Natural killer cell treated with Interleukin-12 subunit alpha and Interleukin-12 subunit beta and Interleukin-15 and Interleukin-18, amount 100 ng/mL, for 72 hours (primary cell): ENCODE measurements at regions not wholly inside any gene's neighbourhood (a gene's known extent, or its start where the extent isn't known, plus 50 kb on each side); places are given as distances from the start of the nearest gene placed in this dataset.

Experiments used
- ATAC-seq, 2 donors: fragments of 150-1000 bp; cut with Tn5 transposase in 1 of 2; sonication (Bioruptor Pico), chemical (Tn5 transposase) in 1 of 2; 2 replicates each; pipeline ENCODE4 v1.10.0; 2021
- DNase-seq: peaks from one replicate; pipeline ENCODE4 v3.0.0; 2022; ENCODE audit warnings: low spot score
- H3K27ac Mint-ChIP-seq, 2 donors: 1 replicate in 1 of 2; 2 replicates in 1 of 2; pipeline ENCODE4 v1.8.0; 2022; ENCODE audit warnings: mixed read lengths in 2 of 2, mild to moderate bottlenecking in 1 of 2, moderate library complexity in 1 of 2
- H3K27me3 Mint-ChIP-seq, 2 donors: 1 replicate in 1 of 2; 2 replicates in 1 of 2; pipeline ENCODE4 v1.8.0; 2022; ENCODE audit warnings: mixed read lengths in 2 of 2
- H3K36me3 Mint-ChIP-seq: one replicate; pipeline ENCODE4 v1.8.0; 2022; ENCODE audit warnings: mixed read lengths
- H3K4me1 Mint-ChIP-seq, 2 donors: 1 replicate in 1 of 2; 2 replicates in 1 of 2; pipeline ENCODE4 v1.8.0; 2022; ENCODE audit warnings: low read depth in 2 of 2, mixed read lengths in 2 of 2, mild to moderate bottlenecking in 1 of 2
- H3K4me3 Mint-ChIP-seq: one replicate; pipeline ENCODE4 v1.8.0; 2022; ENCODE audit warnings: mixed read lengths
- H3K9me3 Mint-ChIP-seq: 2 replicates; pipeline ENCODE4 v1.8.0; 2022; ENCODE audit warnings: mixed read lengths

- Mint-ChIP-seq H3K27me3 (peaks cover 0 to 3% of the 10 kb centered on the region in 2 donors), H3K27ac (no peak overlapping the region), H3K4me1 (no peaks in the 10 kb centered on the region), H3K36me3 (no peaks in the 10 kb centered on the region), H3K9me3 (no peaks in the 10 kb centered on the region), H3K4me3 (no peak overlapping the region)
- ATAC-seq, result no peak
- DNase-seq, result no peak
Measured at GRCh38 chr12:114237230-114237629, 168.7 kb downstream of the TBX5 start.

GRCh38 chr12:114232187-114232586 is 173.8 kb downstream of the TBX5 start:
- ATAC-seq (no peak), DNase-seq (no peak)
- no peak overlapping the region for H3K4me3 Mint-ChIP-seq
- H3K4me1 Mint-ChIP-seq, result no peaks in the 10 kb centered on the region
- no peaks in the 10 kb centered on the region for H3K9me3 Mint-ChIP-seq
- no peaks in the 10 kb centered on the region for H3K27me3 Mint-ChIP-seq
- no peaks in the 10 kb centered on the region for H3K36me3 Mint-ChIP-seq
- no peak overlapping the region for H3K27ac Mint-ChIP-seq

- ATAC-seq, result no peak
- no peak overlapping the region for H3K4me3 Mint-ChIP-seq
Measured at GRCh38 chr12:114229150-114229549, 176.8 kb downstream of the TBX5 start.

GRCh38 chr12:114226241-114226928 is 179.6 kb downstream of the TBX5 start:
- no peak for ATAC-seq
- Mint-ChIP-seq H3K4me1 (no peaks in the 10 kb centered on the region), H3K4me3 (no peak overlapping the region), H3K9me3 (peaks cover 7% of the 10 kb centered on the region), H3K36me3 (no peaks in the 10 kb centered on the region), H3K27ac (no peak overlapping the region), H3K27me3 (peaks cover 17 to 25% of the 10 kb centered on the region in 2 donors)
- no peak for DNase-seq

More at GRCh38 chr12:114229150-114229549, 176.8 kb downstream of the TBX5 start:
- Mint-ChIP-seq H3K27me3 (peaks cover 5 to 10% of the 10 kb centered on the region in 2 donors), H3K36me3 (no peaks in the 10 kb centered on the region), H3K27ac (no peak overlapping the region), H3K9me3 (peaks cover 2% of the 10 kb centered on the region), H3K4me1 (no peaks in the 10 kb centered on the region)
- DNase-seq, result no peak

- H3K9me3 Mint-ChIP-seq, result peaks cover 13% of the 10 kb centered on the region
- H3K4me1 Mint-ChIP-seq, result no peaks in the 10 kb centered on the region
- DNase-seq (no peak), ATAC-seq (no peak)
- peaks cover 21 to 37% of the 10 kb centered on the region in 2 donors for H3K27me3 Mint-ChIP-seq
- H3K36me3 Mint-ChIP-seq, result no peaks in the 10 kb centered on the region
- no peak overlapping the region for H3K27ac Mint-ChIP-seq
- H3K4me3 Mint-ChIP-seq, result no peak overlapping the region
Measured at GRCh38 chr12:114221957-114222630, 183.8 kb downstream of the TBX5 start.

GRCh38 chr12:114221136-114221833 is 184.7 kb downstream of the TBX5 start:
- Mint-ChIP-seq H3K36me3 (no peaks in the 10 kb centered on the region), H3K4me1 (no peaks in the 10 kb centered on the region), H3K27ac (no peak overlapping the region), H3K27me3 (peaks cover 23 to 42% of the 10 kb centered on the region in 2 donors), H3K9me3 (peaks cover 13% of the 10 kb centered on the region), H3K4me3 (no peak overlapping the region)
- ATAC-seq (no peak), DNase-seq (no peak)

GRCh38 chr12:114220311-114220710 is 185.6 kb downstream of the TBX5 start:
- no peak for DNase-seq
- H3K36me3 Mint-ChIP-seq, result no peaks in the 10 kb centered on the region
- no peak overlapping the region for H3K4me3 Mint-ChIP-seq
- no peak overlapping the region for H3K27ac Mint-ChIP-seq
- peaks cover 13% of the 10 kb centered on the region for H3K9me3 Mint-ChIP-seq
- no peaks in the 10 kb centered on the region for H3K4me1 Mint-ChIP-seq
- H3K27me3 Mint-ChIP-seq, result peaks cover 23 to 42% of the 10 kb centered on the region in 2 donors
- ATAC-seq, result no peak

GRCh38 chr12:114218136-114218535 is 187.8 kb downstream of the TBX5 start:
- Mint-ChIP-seq H3K36me3 (no peaks in the 10 kb centered on the region), H3K4me3 (no peak overlapping the region), H3K9me3 (peaks cover 8% of the 10 kb centered on the region), H3K27ac (no peak overlapping the region), H3K4me1 (no peaks in the 10 kb centered on the region), H3K27me3 (peaks cover 9 to 22% of the 10 kb centered on the region in 2 donors)
- no peak for DNase-seq
- no peak for ATAC-seq

GRCh38 chr12:114215746-114216145 is 190.2 kb downstream of the TBX5 start:
- Mint-ChIP-seq H3K4me1 (no peaks in the 10 kb centered on the region), H3K4me3 (no peak overlapping the region), H3K36me3 (no peaks in the 10 kb centered on the region), H3K27me3 (peaks cover 9 to 20% of the 10 kb centered on the region in 2 donors), H3K27ac (no peak overlapping the region), H3K9me3 (peaks cover 10% of the 10 kb centered on the region)
- DNase-seq, result no peak
- no peak for ATAC-seq

GRCh38 chr12:114213055-114213581 is 192.8 kb downstream of the TBX5 start:
- ATAC-seq, result peak in 1 of 2 donors; percentile 36
- no peak for DNase-seq
- no peaks in the 10 kb centered on the region for H3K4me1 Mint-ChIP-seq
- H3K27me3 Mint-ChIP-seq, result peaks cover 7 to 14% of the 10 kb centered on the region in 2 donors
- H3K9me3 Mint-ChIP-seq, result peaks cover 6% of the 10 kb centered on the region
- H3K27ac Mint-ChIP-seq, result no peak overlapping the region
- H3K4me3 Mint-ChIP-seq, result no peak overlapping the region
- H3K36me3 Mint-ChIP-seq, result no peaks in the 10 kb centered on the region

GRCh38 chr12:114209861-114210260 is 196.1 kb downstream of the TBX5 start:
- Mint-ChIP-seq H3K27me3 (peaks cover 3 to 20% of the 10 kb centered on the region in 2 donors), H3K9me3 (peaks cover 3% of the 10 kb centered on the region), H3K4me1 (no peaks in the 10 kb centered on the region), H3K36me3 (no peaks in the 10 kb centered on the region), H3K4me3 (no peak overlapping the region), H3K27ac (no peak overlapping the region)
- DNase-seq (no peak), ATAC-seq (no peak)

- ATAC-seq (no peak), DNase-seq (no peak)
- Mint-ChIP-seq H3K27ac (no peak overlapping the region), H3K9me3 (peaks cover 6% of the 10 kb centered on the region), H3K4me1 (no peaks in the 10 kb centered on the region), H3K4me3 (no peak overlapping the region), H3K27me3 (peaks cover 5 to 20% of the 10 kb centered on the region in 2 donors), H3K36me3 (no peaks in the 10 kb centered on the region)
Measured at GRCh38 chr12:114206525-114206924, 199.4 kb downstream of the TBX5 start.

- H3K9me3 Mint-ChIP-seq, result peaks cover 3% of the 10 kb centered on the region
- H3K27me3 Mint-ChIP-seq, result peaks cover 2 to 7% of the 10 kb centered on the region in 2 donors
- DNase-seq (no peak), ATAC-seq (no peak)
- no peak overlapping the region for H3K4me3 Mint-ChIP-seq
- no peaks in the 10 kb centered on the region for H3K4me1 Mint-ChIP-seq
- no peak overlapping the region for H3K27ac Mint-ChIP-seq
- no peaks in the 10 kb centered on the region for H3K36me3 Mint-ChIP-seq
Measured at GRCh38 chr12:114201794-114202193, 204.2 kb downstream of the TBX5 start.

- H3K27ac Mint-ChIP-seq, result no peak overlapping the region
- no peak overlapping the region for H3K4me3 Mint-ChIP-seq
- no peaks in the 10 kb centered on the region for H3K36me3 Mint-ChIP-seq
- no peak for DNase-seq
- H3K27me3 Mint-ChIP-seq, result peaks cover 0 to 13% of the 10 kb centered on the region in 2 donors
- no peak for ATAC-seq
- H3K9me3 Mint-ChIP-seq, result peaks cover 4% of the 10 kb centered on the region
- no peaks in the 10 kb centered on the region for H3K4me1 Mint-ChIP-seq
Measured at GRCh38 chr12:114194956-114195355, 211.0 kb downstream of the TBX5 start.
